ENCODE measurements at regions not wholly inside any gene's neighbourhood (a gene's known extent, or its start where the extent isn't known, plus 50 kb on each side); places are given as distances from the start of the nearest gene placed in this dataset.

DNA sequence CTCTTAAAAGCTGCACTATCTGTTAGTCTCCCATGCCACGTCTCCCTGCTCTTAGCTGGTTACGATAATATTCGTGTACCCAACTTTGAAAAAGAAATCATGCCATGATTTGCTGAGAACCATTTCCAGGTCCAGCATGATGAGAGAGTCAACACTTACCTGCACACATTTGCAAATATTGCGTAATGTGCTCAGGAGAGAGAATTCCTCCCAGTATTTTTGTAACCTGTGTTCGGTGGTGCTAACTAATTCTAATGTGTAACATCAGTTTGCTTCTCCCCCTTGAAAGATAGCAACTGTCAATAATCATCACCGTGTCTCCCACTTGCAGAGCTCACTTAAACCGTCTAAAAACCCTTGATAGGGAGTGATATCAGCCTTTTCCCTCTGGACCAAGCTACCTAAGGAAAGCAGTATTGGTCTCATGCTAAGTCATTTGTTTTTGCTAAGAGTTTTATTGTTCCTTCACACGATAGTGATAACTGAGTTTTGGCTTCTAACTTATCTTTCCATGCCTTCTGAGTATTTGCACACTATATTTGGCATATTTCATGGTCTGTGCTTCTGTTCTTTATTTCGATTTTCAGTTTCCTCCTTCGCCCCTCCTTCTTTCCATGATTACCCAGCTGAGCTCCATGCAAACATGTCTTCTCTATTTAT, 61.1 kb upstream of the IRF2BP2 start:
- TF ChIP-seq, protein P1, sequence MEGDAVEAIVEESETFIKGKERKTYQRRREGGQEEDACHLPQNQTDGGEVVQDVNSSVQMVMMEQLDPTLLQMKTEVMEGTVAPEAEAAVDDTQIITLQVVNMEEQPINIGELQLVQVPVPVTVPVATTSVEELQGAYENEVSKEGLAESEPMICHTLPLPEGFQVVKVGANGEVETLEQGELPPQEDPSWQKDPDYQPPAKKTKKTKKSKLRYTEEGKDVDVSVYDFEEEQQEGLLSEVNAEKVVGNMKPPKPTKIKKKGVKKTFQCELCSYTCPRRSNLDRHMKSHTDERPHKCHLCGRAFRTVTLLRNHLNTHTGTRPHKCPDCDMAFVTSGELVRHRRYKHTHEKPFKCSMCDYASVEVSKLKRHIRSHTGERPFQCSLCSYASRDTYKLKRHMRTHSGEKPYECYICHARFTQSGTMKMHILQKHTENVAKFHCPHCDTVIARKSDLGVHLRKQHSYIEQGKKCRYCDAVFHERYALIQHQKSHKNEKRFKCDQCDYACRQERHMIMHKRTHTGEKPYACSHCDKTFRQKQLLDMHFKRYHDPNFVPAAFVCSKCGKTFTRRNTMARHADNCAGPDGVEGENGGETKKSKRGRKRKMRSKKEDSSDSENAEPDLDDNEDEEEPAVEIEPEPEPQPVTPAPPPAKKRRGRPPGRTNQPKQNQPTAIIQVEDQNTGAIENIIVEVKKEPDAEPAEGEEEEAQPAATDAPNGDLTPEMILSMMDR (conservative IDR thresholded peaks at IDR 0.05; ENCODE audit: low read length): no peak
- TF ChIP-seq EZH2phosphoT487 (IDR thresholded peaks at IDR 0.05; ENCODE audit: borderline replicate concordance, low read depth, low read length): no peak

Measured in OCI-LY7 (cell line).